ENCODE measurements at regions not wholly inside any gene's neighbourhood (a gene's known extent, or its start where the extent isn't known, plus 50 kb on each side); places are given as distances from the start of the nearest gene placed in this dataset.

GRCh38 chr10:131424836-131425491, 113.4 kb upstream of the TCERG1L start:
- POLR2A ChIA-PET, result no interaction called here
- CTCF ChIA-PET, result no interaction called here

- POLR2A ChIA-PET, result no interaction called here
- CTCF ChIA-PET, result no interaction called here
Measured at GRCh38 chr10:131425752-131426533, 114.4 kb upstream of the TCERG1L start.

GRCh38 chr10:131426534-131426898, 115.0 kb upstream of the TCERG1L start:
- POLR2A ChIA-PET, result no interaction called here
- CTCF ChIA-PET, result no interaction called here

GRCh38 chr10:131427281-131427680, 115.8 kb upstream of the TCERG1L start:
- POLR2A ChIA-PET, result no interaction called here
- CTCF ChIA-PET, result no interaction called here

- ChIA-PET POLR2A (no interaction called here), CTCF (no interaction called here)
Measured at GRCh38 chr10:131427901-131428300, 116.4 kb upstream of the TCERG1L start.

- CTCF ChIA-PET, result no interaction called here
- POLR2A ChIA-PET, result no interaction called here
Measured at GRCh38 chr10:131429141-131429540, 117.6 kb upstream of the TCERG1L start.

GRCh38 chr10:131429942-131430341, 118.4 kb upstream of the TCERG1L start:
- CTCF ChIA-PET, result no interaction called here
- POLR2A ChIA-PET, result no interaction called here

GRCh38 chr10:131430716-131431412, 119.3 kb upstream of the TCERG1L start:
- CTCF ChIA-PET, result no interaction called here
- POLR2A ChIA-PET, result no interaction called here

GRCh38 chr10:131431533-131431932, 120.0 kb upstream of the TCERG1L start:
- CTCF ChIA-PET, result no interaction called here

GRCh38 chr10:131431978-131432690, 120.6 kb upstream of the TCERG1L start:
- POLR2A ChIA-PET, result no interaction called here
- CTCF ChIA-PET, result interaction anchor here (0.7 kb wide), 1 partner anchor 43 kb away, joined by 3 read pairs; no protein-coding TSS in a partner anchor

More at GRCh38 chr10:131431533-131431932, 120.0 kb upstream of the TCERG1L start:
- POLR2A ChIA-PET, result no interaction called here

- POLR2A ChIA-PET, result no interaction called here
- CTCF ChIA-PET, result no interaction called here
Measured at GRCh38 chr10:131433568-131433967, 122.0 kb upstream of the TCERG1L start.

- ChIA-PET POLR2A (no interaction called here), CTCF (no interaction called here)
Measured at GRCh38 chr10:131435232-131435631, 123.7 kb upstream of the TCERG1L start.

GRCh38 chr10:131435760-131436457, 124.4 kb upstream of the TCERG1L start:
- CTCF ChIA-PET, result no interaction called here
- POLR2A ChIA-PET, result no interaction called here

GRCh38 chr10:131436458-131436857, 124.9 kb upstream of the TCERG1L start:
- POLR2A ChIA-PET, result no interaction called here
- CTCF ChIA-PET, result no interaction called here

- CTCF ChIA-PET, result no interaction called here
- POLR2A ChIA-PET, result no interaction called here
Measured at GRCh38 chr10:131437556-131438475, 126.3 kb upstream of the TCERG1L start.

GRCh38 chr10:131438665-131439064, 127.1 kb upstream of the TCERG1L start:
- CTCF ChIA-PET, result no interaction called here
- POLR2A ChIA-PET, result no interaction called here

- CTCF ChIA-PET, result no interaction called here
Measured at GRCh38 chr10:131439705-131440104, 128.2 kb upstream of the TCERG1L start.

GRCh38 chr10:131440405-131441360, 129.2 kb upstream of the TCERG1L start:
- POLR2A ChIA-PET, result no interaction called here
- CTCF ChIA-PET, result no interaction called here

More at GRCh38 chr10:131439705-131440104, 128.2 kb upstream of the TCERG1L start:
- POLR2A ChIA-PET, result no interaction called here

Data from activated CD8-positive, alpha-beta memory T cell treated with anti-CD3 and anti-CD28 coated beads for 36 hours (primary cell).